Stimulated activated CD4-positive, alpha-beta T cell treated with anti-CD3 and anti-CD28 coated beads, Interleukin-1b, Interleukin-23, amount 100 ng/mL, for 48 hours (primary cell): ENCODE measurements at regions not wholly inside any gene's neighbourhood (a gene's known extent, or its start where the extent isn't known, plus 50 kb on each side); places are given as distances from the start of the nearest gene placed in this dataset.
"Not testable (repeated sequence)": the region's sequence is repeated elsewhere in the genome, so short reads cannot be mapped to it uniquely, and the experiment has no call there.

Experiments
- DNase-seq: peaks from one replicate; pipeline ENCODE4 v3.0.0-alpha.2; 2020

GRCh38 chr4:101669832-101670188 lies 120.7 kb upstream of the BANK1 start:
- DNase-seq = no peak

DNA sequence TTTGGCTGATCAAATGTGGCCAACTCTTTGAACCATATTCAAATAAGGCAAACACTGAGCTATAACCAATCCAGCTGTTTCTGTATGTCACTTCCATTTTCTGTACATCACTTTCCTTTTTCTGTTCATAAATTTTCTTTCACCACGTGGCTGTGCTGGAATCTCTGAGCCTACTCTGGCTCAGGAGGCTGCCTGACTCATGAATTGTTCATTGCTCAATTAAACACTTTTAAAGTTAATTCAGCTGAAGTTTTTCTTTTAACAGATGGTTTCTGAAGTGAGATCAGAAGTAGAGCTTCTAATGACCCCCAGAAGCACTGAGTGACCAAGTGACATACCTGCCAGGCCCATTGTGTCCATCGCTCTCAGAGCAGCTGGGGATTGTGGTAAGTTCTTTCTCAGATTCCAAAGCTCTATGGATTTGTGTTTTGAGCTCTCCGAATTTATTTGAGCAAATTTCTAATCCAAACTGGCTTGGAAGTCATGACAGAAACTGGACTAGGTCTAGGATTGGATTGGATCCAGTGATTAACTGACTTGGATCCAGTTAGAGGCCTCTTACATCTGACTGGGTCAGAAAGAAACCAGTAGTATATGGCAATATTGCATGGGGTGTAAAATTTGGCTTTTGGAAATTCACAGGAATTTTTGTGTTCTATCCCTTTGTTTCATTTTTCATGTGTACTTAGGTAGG lies 121.2 kb upstream of the BANK1 start:
- DNase-seq = no peak

DNA sequence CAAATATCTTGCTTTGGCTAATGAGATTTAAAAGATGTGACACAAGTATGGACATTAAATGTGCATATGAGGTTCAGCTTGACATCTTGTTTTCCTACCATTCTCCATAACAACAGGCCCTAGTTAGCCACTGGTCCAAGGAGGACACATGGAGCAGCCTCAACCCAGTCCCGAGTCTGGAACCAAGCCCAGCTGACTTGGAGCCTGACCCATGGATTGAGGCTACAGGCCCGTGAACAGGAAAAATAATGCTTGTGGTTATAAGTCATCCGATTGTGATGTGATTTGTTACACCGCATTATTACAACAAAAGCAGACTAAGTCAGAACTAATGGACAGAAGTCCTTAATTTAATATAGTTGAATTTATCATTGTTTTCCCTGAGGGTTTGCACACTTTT lies 123.2 kb upstream of the BANK1 start:
- no peak for DNase-seq

GRCh38 chr4:101660607-101661006 lies 129.9 kb upstream of the BANK1 start:
- no peak for DNase-seq

GRCh38 chr4:101655857-101656256 lies 134.7 kb upstream of the BANK1 start:
- no peak for DNase-seq

GRCh38 chr4:101655005-101655404 lies 135.5 kb upstream of the BANK1 start:
- no peak for DNase-seq

DNA sequence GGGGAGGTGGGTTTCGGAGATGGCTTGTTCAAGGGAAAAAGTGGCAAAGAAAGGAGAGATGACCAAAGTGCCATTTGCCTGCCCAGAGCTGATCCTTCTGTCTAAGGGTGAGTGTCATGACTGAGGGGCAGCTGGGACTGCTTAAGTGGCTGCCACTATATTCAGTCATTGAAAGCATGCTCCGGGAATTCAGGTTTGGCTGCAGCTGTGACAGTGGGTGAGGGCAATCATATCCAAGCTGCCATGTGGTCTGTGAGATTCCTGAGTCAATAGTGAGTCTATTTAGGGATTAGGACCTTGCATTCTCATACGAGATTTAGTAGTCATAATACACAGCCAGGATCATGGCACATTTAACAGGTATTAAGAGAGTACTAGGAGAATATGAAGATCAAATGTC lies 138.8 kb upstream of the BANK1 start:
- DNase-seq = no peak

DNA sequence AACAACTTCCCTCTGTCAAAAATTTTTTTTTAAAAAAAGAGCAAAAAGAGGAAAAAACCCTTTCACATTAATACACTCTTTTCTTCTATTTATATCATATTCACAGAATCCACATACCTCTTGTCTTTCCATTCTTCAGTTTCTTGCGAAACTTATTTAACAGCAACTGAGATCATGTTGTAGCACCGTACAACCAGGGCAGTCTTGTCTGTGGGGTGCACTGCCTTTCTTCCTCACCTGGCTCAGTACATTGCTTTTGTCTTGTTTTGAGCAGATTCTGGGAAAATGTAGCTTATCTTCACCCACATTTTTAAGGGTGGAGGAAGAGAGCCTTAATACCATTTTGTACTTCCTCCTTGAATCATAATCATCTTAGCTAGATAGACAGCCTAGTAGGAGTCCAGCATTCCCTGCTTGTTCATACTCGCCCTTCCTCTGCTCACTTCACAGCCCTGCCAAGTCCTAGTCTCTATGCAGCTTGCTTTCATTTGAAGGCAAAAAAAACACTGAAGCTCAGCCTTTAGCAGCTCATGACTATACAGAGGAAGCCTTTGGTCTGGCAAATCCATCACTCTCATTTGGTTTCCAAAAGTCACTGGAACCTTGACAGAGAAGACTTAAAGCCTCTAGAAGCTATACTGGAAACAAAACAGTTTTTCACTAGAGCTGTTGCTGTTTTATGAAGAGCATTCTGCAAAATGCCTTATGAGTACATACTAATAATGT lies 140.6 kb upstream of the BANK1 start:
- no peak for DNase-seq

DNA sequence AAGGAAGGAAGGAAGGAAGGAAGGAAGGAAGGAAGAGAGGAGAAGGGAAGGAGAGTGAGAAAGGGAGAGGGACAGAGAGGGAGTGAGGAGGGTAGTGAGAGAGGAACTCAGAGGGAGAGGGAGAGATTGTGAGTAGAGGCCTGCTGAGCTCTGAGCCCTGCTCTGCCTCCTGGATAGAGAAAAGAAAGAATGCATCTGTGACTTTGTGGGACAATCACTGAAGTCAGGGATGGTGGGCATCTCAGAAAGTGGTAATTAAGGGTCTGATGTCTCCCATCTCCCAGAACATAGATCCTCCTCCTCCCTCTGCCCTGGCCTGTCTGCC lies 142.9 kb upstream of the BANK1 start:
- DNase-seq = no peak

DNA sequence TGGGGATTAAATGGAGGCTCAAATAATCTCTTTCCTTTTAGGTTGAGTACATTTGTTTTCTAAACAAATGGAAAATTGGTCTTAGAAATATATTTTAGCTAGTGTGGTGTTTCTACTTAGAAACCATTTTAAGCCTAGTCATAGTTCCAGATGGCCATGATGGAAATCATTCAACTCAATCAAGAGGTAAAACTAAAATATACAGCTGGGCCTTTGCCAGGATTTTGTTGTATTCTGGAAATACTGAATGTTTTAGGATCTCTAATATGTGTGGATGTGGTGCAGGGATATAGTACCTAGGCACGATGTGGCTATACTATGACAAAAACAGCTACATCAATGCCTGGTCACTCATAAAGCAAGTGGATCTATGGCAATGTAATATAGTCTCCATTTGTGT lies 146.0 kb upstream of the BANK1 start:
- DNase-seq = no peak

GRCh38 chr4:101643186-101643837 lies 147.2 kb upstream of the BANK1 start:
- DNase-seq = no peak

DNA sequence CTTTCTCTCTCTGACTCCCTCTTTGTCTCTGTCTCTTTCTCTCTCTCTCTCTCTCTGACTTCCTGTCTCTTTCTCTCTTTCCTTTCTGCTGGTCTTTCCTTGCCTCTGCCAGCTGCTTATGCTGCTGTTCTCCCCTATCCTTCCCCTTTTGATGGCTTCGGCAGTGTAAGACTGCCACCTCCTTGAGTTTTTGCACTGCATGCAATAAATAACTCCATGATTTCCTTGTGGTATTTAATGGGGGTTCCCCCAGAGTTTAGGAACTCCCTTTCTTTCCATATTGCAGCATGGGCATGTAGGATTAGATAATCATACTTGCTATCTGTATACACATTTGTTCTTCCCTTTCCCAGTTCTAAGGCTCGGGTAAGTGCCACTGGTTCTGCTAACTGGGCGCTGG lies 157.8 kb upstream of the BANK1 start:
- DNase-seq = not testable (repeated sequence)

DNA sequence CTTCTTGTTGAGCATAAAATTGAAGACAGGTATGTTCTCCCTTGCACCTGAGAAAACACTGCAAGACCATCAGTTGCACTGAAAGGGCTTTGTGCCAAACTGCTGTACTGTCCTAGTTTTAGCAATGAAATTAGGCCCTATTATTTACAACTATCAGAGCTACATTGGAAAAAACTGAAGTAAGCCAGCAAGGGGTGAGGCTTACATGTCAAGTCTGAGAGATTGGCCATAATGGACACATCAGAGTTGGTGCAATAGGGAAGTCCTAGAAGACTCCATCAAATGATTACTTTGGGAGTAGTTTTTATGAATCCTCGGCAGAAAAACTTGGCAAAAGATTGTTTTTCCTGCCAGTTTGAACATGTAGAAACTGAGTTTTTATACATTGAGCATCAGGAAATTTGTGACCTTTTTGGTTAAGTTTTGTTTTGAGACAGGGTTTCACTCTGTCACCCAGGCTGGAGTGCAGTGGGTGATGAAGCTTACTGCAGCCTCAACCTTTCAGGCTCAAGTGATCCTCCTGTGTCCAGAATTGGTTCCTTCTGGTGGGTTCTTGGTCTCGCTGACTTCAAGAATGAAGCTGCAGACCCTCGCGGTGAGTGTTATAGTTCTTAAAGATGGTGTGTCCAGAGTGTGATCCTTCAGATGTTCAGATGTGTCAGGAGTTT lies 160.1 kb upstream of the BANK1 start:
- DNase-seq = no peak

GRCh38 chr4:101621120-101621519 lies 169.4 kb upstream of the BANK1 start:
- DNase-seq = no peak

DNA sequence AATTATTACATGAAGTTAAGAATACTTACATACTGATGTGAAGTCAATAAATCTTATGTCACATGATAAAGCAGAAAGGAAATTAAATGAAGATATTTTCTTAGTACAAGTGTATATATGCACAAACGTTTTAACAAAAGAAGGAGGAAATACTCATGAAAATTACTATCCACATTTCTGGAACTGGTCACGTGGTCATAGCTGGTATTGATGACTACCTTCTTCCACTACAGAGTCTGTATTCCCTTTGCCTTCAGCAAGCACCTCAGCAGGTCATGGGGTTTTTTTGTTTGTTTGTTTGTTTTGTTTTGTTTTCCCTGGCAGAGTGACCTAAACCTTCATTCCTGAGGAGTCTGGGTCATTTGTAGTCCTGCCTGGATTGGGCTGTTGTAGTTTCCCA lies 174.9 kb upstream of the BANK1 start:
- no peak for DNase-seq

- not testable (repeated sequence) for DNase-seq
These were observed 183.5 kb upstream of the BANK1 start for GRCh38 chr4:101606989-101607388.

DNA sequence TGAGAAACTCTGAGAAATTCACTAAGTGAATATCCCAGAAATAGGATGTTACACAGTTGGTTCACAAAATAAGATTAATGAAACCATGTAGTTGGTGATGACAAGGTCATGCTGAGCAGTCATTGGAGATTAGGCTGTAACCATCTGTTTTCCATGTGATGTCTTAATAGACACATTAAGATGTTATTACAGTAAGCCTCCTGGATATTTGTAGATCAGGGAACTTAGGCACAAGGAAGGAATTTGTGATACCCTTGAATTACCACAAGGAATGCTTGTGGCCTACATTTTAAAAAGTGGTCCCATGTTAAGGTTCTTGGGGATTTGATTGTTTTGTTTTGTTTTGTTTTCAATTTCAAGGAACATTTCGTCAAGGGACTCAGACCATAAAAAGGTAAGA lies 185.6 kb upstream of the BANK1 start:
- no peak for DNase-seq

DNA sequence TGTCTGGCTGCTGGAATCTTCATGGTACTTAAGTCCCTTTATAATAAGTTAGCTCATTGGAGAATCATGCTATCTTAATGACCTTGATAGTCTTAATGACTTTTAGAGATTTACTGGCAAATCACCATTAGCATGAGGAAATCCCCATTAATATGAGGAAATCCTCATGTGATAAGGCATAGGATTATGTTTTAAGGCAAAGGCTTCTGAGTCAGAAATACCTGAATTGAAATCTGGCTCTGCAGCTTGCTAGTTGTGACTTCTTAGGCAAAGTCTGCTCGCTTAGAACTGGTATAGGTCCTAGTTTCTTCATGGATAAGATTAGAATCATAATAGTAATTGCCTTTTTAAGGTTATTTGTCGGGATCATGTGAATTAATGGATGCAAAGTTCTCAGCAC lies 190.2 kb upstream of the BANK1 start:
- DNase-seq = no peak

- DNase-seq = no peak
These were observed 190.9 kb upstream of the BANK1 start for GRCh38 chr4:101599620-101600019.

GRCh38 chr4:101596781-101597552 lies 193.6 kb upstream of the BANK1 start:
- DNase-seq = no peak

GRCh38 chr4:101594588-101594987 lies 195.9 kb upstream of the BANK1 start:
- no peak for DNase-seq

DNA sequence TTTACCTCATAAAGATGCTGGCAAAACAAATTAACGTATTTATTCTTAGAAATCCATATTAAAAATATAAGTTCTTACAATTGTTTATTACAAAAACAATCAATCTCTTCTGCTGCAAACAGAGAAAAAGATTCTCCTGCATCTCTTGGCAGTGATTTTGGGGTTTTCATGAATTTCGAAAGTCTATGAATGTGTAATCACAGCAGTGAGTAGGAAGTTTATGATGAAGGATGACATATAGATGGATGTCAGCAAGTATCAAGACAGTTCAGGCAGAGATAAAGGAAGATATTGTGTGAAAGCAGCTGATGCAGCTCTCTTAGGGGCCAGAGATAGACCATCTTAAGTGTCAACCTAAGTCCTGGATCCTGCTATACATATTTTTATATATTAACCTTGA lies 196.9 kb upstream of the BANK1 start:
- DNase-seq = no peak

DNA sequence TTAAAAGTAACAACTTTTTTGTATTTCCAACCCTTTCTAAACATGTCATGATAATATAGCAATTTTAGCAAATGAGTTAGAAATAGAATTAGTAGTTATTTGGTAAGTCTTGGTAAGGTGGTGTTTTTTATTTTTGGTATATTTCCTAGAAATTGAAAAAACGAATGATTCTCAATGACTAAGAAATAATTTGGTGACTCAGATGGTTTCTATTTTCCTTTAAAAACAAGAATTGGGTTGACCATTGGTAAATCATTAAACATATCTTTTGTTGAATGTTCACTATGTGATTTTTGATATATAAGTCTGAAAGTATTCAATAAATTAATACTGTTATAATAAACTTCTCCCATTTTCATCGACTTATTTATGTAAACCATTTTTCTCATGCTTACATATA lies 206.2 kb upstream of the BANK1 start:
- DNase-seq = no peak
